IMR-90 (cell line): ENCODE measurements at regions not wholly inside any gene's neighbourhood (a gene's known extent, or its start where the extent isn't known, plus 50 kb on each side); places are given as distances from the start of the nearest gene placed in this dataset.

Experiments
- ATAC-seq: fragments of 200-7000 bp; cut with Tn5 transposase; 2 replicates; pipeline ENCODE4 v1.9.1; 2020; ENCODE audit warnings: low read depth, mild to moderate bottlenecking, moderate library complexity
- BruUV-seq: library from RNA; stranded (reverse); fragments of 400-500 nt; replicated peaks from 2 replicates; lab custom pipeline; 2021; lab: Mats Ljungman, UMichigan
- CTCF ChIA-PET: fragments of 300-600 bp; formaldehyde crosslinking; extraction: SDS; loops from one replicate; lab custom pipeline; 2021; ENCODE audit warnings: antibody characterized with exemption; lab: Yijun Ruan, JAX
- POLR2A ChIA-PET: fragments of 300-600 bp; sonication (Branson Sonifier 250); formaldehyde crosslinking; loops from one replicate; lab custom pipeline; 2022; ENCODE audit warnings: antibody characterized with exemption; ENCODE audit not compliant: unreplicated experiment; lab: Charles Lee
- DNase-seq: peaks from one replicate; pipeline ENCODE4 v3.0.0; 2013
- H2AFZ ChIP-seq: replicated peaks from 2 replicates; pipeline ENCODE3; 2013; ENCODE audit warnings: low read length, mild to moderate bottlenecking; ENCODE audit not compliant: poor library complexity
- H2AK5ac ChIP-seq: 2 replicates; pipeline ENCODE4 v1.6.1; 2013; ENCODE audit warnings: low read depth, low read length, inconsistent platforms
- H2AK9ac ChIP-seq: replicated peaks from 2 replicates; pipeline ENCODE3; 2013; ENCODE audit warnings: mild to moderate bottlenecking, low read depth, low read length, moderate library complexity; ENCODE audit not compliant: poor library complexity
- H2BK120ac ChIP-seq: 2 replicates; pipeline ENCODE4 v1.6.1; 2013; ENCODE audit warnings: low read depth, low read length, inconsistent platforms
- H2BK15ac ChIP-seq: 3 replicates; pipeline ENCODE4 v1.6.1; 2013; ENCODE audit warnings: low read depth, low read length, inconsistent platforms
- H2BK20ac ChIP-seq: 2 replicates; pipeline ENCODE4 v1.6.1; 2013; ENCODE audit warnings: low read depth, mild to moderate bottlenecking, inconsistent platforms, low read length, moderate library complexity
- H2BK5ac ChIP-seq: 2 replicates; pipeline ENCODE4 v1.6.1; 2013; ENCODE audit warnings: mild to moderate bottlenecking, low read depth, low read length, inconsistent platforms; ENCODE audit not compliant: poor library complexity, severe bottlenecking
- H3K14ac ChIP-seq: replicated peaks from 2 replicates; pipeline ENCODE4 v1.6.1; 2013; ENCODE audit warnings: low read depth, low read length, inconsistent platforms
- H3K18ac ChIP-seq: 2 replicates; pipeline ENCODE4 v1.6.1; 2013; ENCODE audit warnings: low read depth, low read length, control low read depth
- H3K23ac ChIP-seq: 2 replicates; pipeline ENCODE4 v1.6.1; 2013; ENCODE audit warnings: low read depth, low read length, inconsistent platforms
- H3K27ac ChIP-seq: 2 replicates; pipeline ENCODE4 v1.5.1; 2013; ENCODE audit warnings: mild to moderate bottlenecking, control low read depth, low read length; ENCODE audit not compliant: insufficient read depth
- H3K27me3 ChIP-seq: 2 replicates; pipeline ENCODE4 v1.6.1; 2013; ENCODE audit warnings: low read length; ENCODE audit not compliant: control insufficient read depth, insufficient read depth
- H3K36me3 ChIP-seq: 2 replicates; pipeline ENCODE4 v1.6.1; 2013; ENCODE audit warnings: low read length, mixed read lengths; ENCODE audit not compliant: control insufficient read depth, insufficient read depth
- H3K4ac ChIP-seq: 2 replicates; pipeline ENCODE4 v1.6.1; 2013; ENCODE audit warnings: low read depth, low read length, inconsistent platforms
- H3K4me1 ChIP-seq: 2 replicates; pipeline ENCODE4 v1.6.1; 2013; ENCODE audit warnings: low read length, mixed read lengths; ENCODE audit not compliant: control insufficient read depth, insufficient read depth
- H3K4me2 ChIP-seq: 2 replicates; pipeline ENCODE4 v1.6.1; 2013; ENCODE audit warnings: low read depth, mild to moderate bottlenecking, control low read depth, low read length, moderate library complexity
- H3K4me3 ChIP-seq: 2 replicates; pipeline ENCODE4 v1.5.1; 2013; ENCODE audit warnings: low read depth, mild to moderate bottlenecking, control low read depth, low read length, moderate library complexity; ENCODE audit not compliant: insufficient read depth
- H3K56ac ChIP-seq: 2 replicates; pipeline ENCODE4 v1.6.1; 2013; ENCODE audit warnings: low read length, inconsistent platforms; ENCODE audit not compliant: insufficient read depth; ENCODE audit errors: extremely low read depth
- H3K79me1 ChIP-seq, 2 experiments: 2 replicates each; pipeline ENCODE4 v1.6.1; 2013; ENCODE audit warnings: low read length in 2 of 2, inconsistent platforms in 1 of 2, low read depth in 1 of 2
- H3K9ac ChIP-seq: 2 replicates; pipeline ENCODE4 v1.6.1; 2013; ENCODE audit warnings: low read depth, low read length, control low read depth
- H3K9me1 ChIP-seq: 2 replicates; pipeline ENCODE4 v1.6.1; 2013; ENCODE audit warnings: low read length, inconsistent platforms; ENCODE audit not compliant: insufficient read depth
- H3K9me3 ChIP-seq: 2 replicates; pipeline ENCODE4 v1.6.1; 2013; ENCODE audit warnings: low read length; ENCODE audit not compliant: control insufficient read depth, insufficient read depth
- H4K20me1 ChIP-seq: 2 replicates; pipeline ENCODE4 v1.6.1; 2013; ENCODE audit warnings: low read length, inconsistent platforms; ENCODE audit not compliant: insufficient read depth
- H4K5ac ChIP-seq: 2 replicates; pipeline ENCODE4 v1.6.1; 2013; ENCODE audit warnings: mild to moderate bottlenecking, low read depth, low read length, control low read depth
- H4K8ac ChIP-seq, 2 experiments: 2 replicates each; pipeline ENCODE4 v1.6.1; 2013; ENCODE audit warnings: low read depth in 2 of 2, low read length in 2 of 2, control low read depth in 1 of 2, inconsistent platforms in 1 of 2
- H4K91ac ChIP-seq: 2 replicates; pipeline ENCODE4 v1.6.1; 2013; ENCODE audit warnings: low read depth, low read length, inconsistent platforms; ENCODE audit not compliant: insufficient read depth
- BHLHE40 ChIP-seq: fragments of 150-350 bp; IDR thresholded peaks from 2 replicates; pipeline ENCODE4 v1.6.1; 2016; ENCODE audit warnings: mild to moderate bottlenecking, low read depth, low read length
- CEBPB ChIP-seq: IDR thresholded peaks from 2 replicates; pipeline ENCODE4 v1.6.1; 2012; ENCODE audit warnings: low read depth, low read length, improper control_type of control experiment
- CHD1 ChIP-seq: IDR thresholded peaks from 2 replicates; pipeline ENCODE4 v1.6.1; 2012; ENCODE audit warnings: low read depth, low read length, improper control_type of control experiment
- CTCF ChIP-seq: conservative IDR thresholded peaks from 2 replicates; pipeline ENCODE4 v1.5.1; 2012; ENCODE audit warnings: mild to moderate bottlenecking, low read depth, low read length, improper control_type of control experiment
- ELK1 ChIP-seq: fragments of 150-350 bp; IDR thresholded peaks from 2 replicates; pipeline ENCODE4 v1.6.1; 2016; ENCODE audit warnings: low read depth, mild to moderate bottlenecking, low read length, moderate library complexity, borderline replicate concordance
- FOS ChIP-seq: fragments of 150-350 bp; IDR thresholded peaks from 2 replicates; pipeline ENCODE4 v1.6.1; 2016; ENCODE audit warnings: low read depth, low read length
- MAFK ChIP-seq: IDR thresholded peaks from 2 replicates; pipeline ENCODE4 v1.6.1; 2012; ENCODE audit warnings: low read depth, low read length, improper control_type of control experiment
- MAZ ChIP-seq: IDR thresholded peaks from 2 replicates; pipeline ENCODE4 v1.6.1; 2012; ENCODE audit warnings: low read depth, mild to moderate bottlenecking, low read length, improper control_type of control experiment, moderate library complexity, borderline replicate concordance
- MXI1 ChIP-seq: IDR thresholded peaks from 2 replicates; pipeline ENCODE4 v1.6.1; 2012; ENCODE audit warnings: low read depth, mild to moderate bottlenecking, low read length, moderate library complexity, borderline replicate concordance
- NFE2L2 ChIP-seq: fragments of 150-350 bp; IDR thresholded peaks from 2 replicates; pipeline ENCODE4 v1.6.1; 2016; ENCODE audit warnings: low read depth, mild to moderate bottlenecking, low read length
- POLR2A ChIP-seq: IDR thresholded peaks from 2 replicates; pipeline ENCODE4 v1.6.1; 2012; ENCODE audit warnings: mild to moderate bottlenecking, low read depth, low read length
- RAD21 ChIP-seq: IDR thresholded peaks from 2 replicates; pipeline ENCODE4 v1.6.1; 2012; ENCODE audit warnings: low read length, improper control_type of control experiment
- RCOR1 ChIP-seq: IDR thresholded peaks from 2 replicates; pipeline ENCODE4 v1.6.1; 2012; ENCODE audit warnings: mild to moderate bottlenecking, low read length, improper control_type of control experiment; ENCODE audit not compliant: insufficient replicate concordance
- RFX5 ChIP-seq: IDR thresholded peaks from 2 replicates; pipeline ENCODE4 v1.8.0; 2012; ENCODE audit warnings: low read depth, mild to moderate bottlenecking, low read length, moderate library complexity
- SMC3 ChIP-seq: fragments of 150-350 bp; IDR thresholded peaks from 2 replicates; pipeline ENCODE4 v1.6.1; 2016; ENCODE audit warnings: low read depth, mild to moderate bottlenecking, antibody characterized with exemption, low read length, moderate library complexity
- USF2 ChIP-seq: fragments of 150-350 bp; IDR thresholded peaks from 2 replicates; pipeline ENCODE4 v1.6.1; 2017; ENCODE audit warnings: mild to moderate bottlenecking, antibody characterized with exemption, low read length, low read depth
- WGBS, 2 experiments: methylation state at CpG; one replicate each; pipeline versions ENCODE4 v1.1.5 to v1.1.7; 2013; ENCODE audit warnings: missing lambda C conversion rate in 2 of 2; ENCODE audit not compliant: insufficient read length in 1 of 2; ENCODE audit errors: extremely low coverage in 2 of 2; 5-methylcytosine and 5-hydroxymethylcytosine counted together
- dilution Hi-C: fragments of 300-500 bp; cut with HindIII; formaldehyde crosslinking; loops from one replicate; pipeline ENCODE4 v1.14.3; 2018; ENCODE audit warnings: low sequenced_read_pairs; ENCODE audit not compliant: unreplicated experiment
- in situ Hi-C: fragments of 300-500 bp; cut with MboI; formaldehyde crosslinking; loops from 3 replicates; pipeline ENCODE4 v1.14.3; 2019; ENCODE audit warnings: low sequenced_read_pairs, inconsistent platforms, mixed read lengths
- intact Hi-C: fragments of 100-400 bp; cut with micrococcal nuclease; formaldehyde crosslinking; loops from 2 replicates; pipeline ENCODE4 v1.10.0; 2022

- dilution Hi-C loops, result no loop called here
- no peak for TF ChIP-seq FOS
- no peak for TF ChIP-seq RFX5
- no peak for TF ChIP-seq POLR2A
- TF ChIP-seq USF2, result no peak
- TF ChIP-seq CTCF, result no peak
- TF ChIP-seq MAFK, result no peak
- TF ChIP-seq CHD1, result no peak
- no peak for TF ChIP-seq ELK1
- TF ChIP-seq CEBPB, result no peak
- TF ChIP-seq SMC3, result no peak
- TF ChIP-seq BHLHE40, result no peak
- TF ChIP-seq NFE2L2, result no peak
- TF ChIP-seq MXI1, result no peak
- TF ChIP-seq RAD21, result no peak
- TF ChIP-seq RCOR1, result no peak
- TF ChIP-seq MAZ, result no peak
Observed at GRCh38 chr20:47445291-47445690, 56.4 kb upstream of the NCOA3 start.

More at GRCh38 chr20:47445291-47445690, 56.4 kb upstream of the NCOA3 start:
- Histone ChIP-seq H3K36me3 (no peaks in the 10 kb centered on the region), H2AFZ (no peak overlapping the region), H2AK5ac (no peak overlapping the region), H4K5ac (no peak overlapping the region), H3K4me1 (peaks cover 2% of the 10 kb centered on the region; the same call in 1 of the 2 replicates), H2AK9ac (no peak overlapping the region), H3K9me1 (peaks cover 3% of the 10 kb centered on the region; the same call in 1 of the 2 replicates), H3K18ac (no peak overlapping the region), H2BK15ac (no peak overlapping the region), H4K91ac (no peak overlapping the region), H3K4me3 (no peak overlapping the region), H3K14ac (no peak overlapping the region), H4K20me1 (no peaks in the 10 kb centered on the region), H3K4ac (no peak overlapping the region), H4K8ac (no peak overlapping the region), H3K4me2 (no peak overlapping the region), H3K27ac (no peak overlapping the region), H3K79me1 (no peaks in the 10 kb centered on the region), H3K27me3 (no peaks in the 10 kb centered on the region), H2BK120ac (no peak overlapping the region), H3K9me3 (no peaks in the 10 kb centered on the region), H3K9ac (no peak overlapping the region), H3K23ac (no peak overlapping the region), H2BK20ac (no peak overlapping the region), H3K56ac (no peak overlapping the region), H2BK5ac (no peak overlapping the region)
- no CpG with 5 or more reads among the region's 8 CpGs for WGBS, 2 experiments
- ATAC-seq, result no peak
- BruUV-seq, result no TSS peak
- ChIA-PET POLR2A (interaction anchor here (0.6 kb wide), 1 partner anchor 123 kb away, joined by 8 read pairs; no protein-coding TSS in a partner anchor), CTCF (no interaction called here)
- in situ Hi-C loops (no loop called here), intact Hi-C loops (no loop called here)
- DNase-seq, result no peak
